ENCODE measurements at regions not wholly inside any gene's neighbourhood (a gene's known extent, or its start where the extent isn't known, plus 50 kb on each side); places are given as distances from the start of the nearest gene placed in this dataset.

- Mint-ChIP-seq H3K4me3 (peak overlapping the region; percentile 39 to 68), H3K27me3 (ENCODE audit: low read depth) (peaks cover 14% of the 10 kb centered on the region), H3K4me1 (peaks cover 3 to 4% of the 10 kb centered on the region in 2 experiments), H3K36me3 (ENCODE audit: insufficient read depth in 1 of 3, low read depth in 3 of 3) (no peaks in the 10 kb centered on the region; a peak in 1 of 7 replicates), H3K9me3 (no peaks in the 10 kb centered on the region), H3K27ac (no peak overlapping the region)
- H2BK12ac ChIP-seq (ENCODE audit: insufficient read length, low read depth, low read length), result no peak overlapping the region
- no peak overlapping the region for H2BK5ac ChIP-seq (ENCODE audit: insufficient read length, low read length)
- H3K4me1 ChIP-seq (ENCODE audit: insufficient read depth, low read length), result no peaks in the 10 kb centered on the region
- no peak overlapping the region for H2BK15ac ChIP-seq (ENCODE audit: low read depth, low read length)
- H4K91ac ChIP-seq (ENCODE audit: insufficient read length, low read depth, low read length), result no peak overlapping the region
- no peaks in the 10 kb centered on the region for H3K79me1 ChIP-seq (ENCODE audit: insufficient read depth, low read depth, low read length, poor library complexity, severe bottlenecking)
- no peak overlapping the region for H3T11ph ChIP-seq (ENCODE audit: low read length)
- no peak overlapping the region for H3K27ac ChIP-seq (ENCODE audit: insufficient read length, low read depth, low read length)
- no peak overlapping the region for H4K5ac ChIP-seq (ENCODE audit: insufficient read length, low read depth, low read length)
- no peak overlapping the region for H2AK5ac ChIP-seq (ENCODE audit: insufficient read length, low read length)
- peak overlapping the region; percentile 40 for H3K4me2 ChIP-seq (ENCODE audit: insufficient read depth, insufficient read length, low read length)
- no peak for TF ChIP-seq CTCF (conservative IDR thresholded peaks at IDR 0.05)
- no peak overlapping the region for H3K18ac ChIP-seq (ENCODE audit: insufficient read length, low read depth, low read length)
- no peaks in the 10 kb centered on the region for H3K9me3 ChIP-seq (ENCODE audit: control insufficient read depth, low read depth, low read length)
- H3K23me2 ChIP-seq (ENCODE audit: insufficient read length, low read depth, low read length, poor library complexity, severe bottlenecking), result no peaks in the 10 kb centered on the region
- H2BK20ac ChIP-seq (ENCODE audit: low read depth, low read length, poor library complexity, severe bottlenecking), result no peak overlapping the region
- H3K4ac ChIP-seq (ENCODE audit: low read depth, low read length), result no peak overlapping the region
- H3K56ac ChIP-seq (ENCODE audit: insufficient read length, low read depth, low read length), result no peak overlapping the region
- no peak overlapping the region for H2AFZ ChIP-seq (ENCODE audit: low read length)
- WGBS (ENCODE audit: extremely low coverage, insufficient read length, low lambda C conversion rate), result no CpG with 5 or more reads among the region's 15 CpGs
- H3K23ac ChIP-seq (ENCODE audit: insufficient read length, low read depth, low read length), result no peak overlapping the region
- no peak overlapping the region for H3K14ac ChIP-seq (ENCODE audit: insufficient read depth, low read length)
- H3K9ac ChIP-seq (ENCODE audit: extremely low read depth, insufficient read length, low read length), result no peak overlapping the region
- H4K20me1 ChIP-seq (ENCODE audit: control insufficient read depth, insufficient read depth, insufficient read length), result no peaks in the 10 kb centered on the region
- H2BK120ac ChIP-seq (ENCODE audit: low read depth, low read length, poor library complexity, severe bottlenecking), result no peak overlapping the region
- no peaks in the 10 kb centered on the region for H3K79me2 ChIP-seq (ENCODE audit: insufficient read depth, low read length)
- no peak overlapping the region for H4K8ac ChIP-seq (replicated peaks; ENCODE audit: insufficient read length, low read depth, low read length)
- H3K27me3 ChIP-seq (ENCODE audit: insufficient read depth, low read length), result peaks cover 19% of the 10 kb centered on the region; the same call in 1 of the 2 replicates
- DNase-seq, result no peak
These were observed 154.6 kb downstream of the FOXD2 start for GRCh38 chr1:47592296-47593012.

Data from H9 (cell line).